Astrocyte (in vitro differentiated cells and primary cell): ENCODE measurements at regions not wholly inside any gene's neighbourhood (a gene's known extent, or its start where the extent isn't known, plus 50 kb on each side); places are given as distances from the start of the nearest gene placed in this dataset.

ENCODE experiments used
- CTCF ChIP-seq: IDR thresholded peaks from 2 replicates; pipeline ENCODE4 v1.5.1; 2011; ENCODE audit warnings: low read depth, mild to moderate bottlenecking, inconsistent platforms, low read length, moderate library complexity; ENCODE audit not compliant: insufficient read depth
- EZH2 ChIP-seq: IDR thresholded peaks from 2 replicates; pipeline ENCODE4 v1.6.1; 2012; ENCODE audit warnings: mild to moderate bottlenecking, low read length, inconsistent platforms; ENCODE audit not compliant: insufficient read depth

- TF ChIP-seq CTCF, result no peak
- no peak for TF ChIP-seq EZH2
Measured at GRCh38 chr20:63140514-63141433, 75.2 kb downstream of the YTHDF1 start.
